Activated T-helper 17 cell treated with anti-CD3 and anti-CD28 coated beads, Interleukin-2, amount 50 U/mL, for 72 hours (primary cell): ENCODE measurements at regions not wholly inside any gene's neighbourhood (a gene's known extent, or its start where the extent isn't known, plus 50 kb on each side); places are given as distances from the start of the nearest gene placed in this dataset.
"Not testable (repeated sequence)": the region's sequence is repeated elsewhere in the genome, so short reads cannot be mapped to it uniquely, and the experiment has no call there.

Experiments used
- ATAC-seq: fragments of 150-1000 bp; cut with Tn5 transposase; replicated peaks from 2 replicates; pipeline ENCODE4 v1.10.0; 2021; ENCODE audit warnings: mild to moderate bottlenecking, moderate library complexity
- H3K27ac Mint-ChIP-seq: one replicate; pipeline ENCODE4 v1.8.0; 2022; ENCODE audit warnings: mixed read lengths
- H3K27me3 Mint-ChIP-seq: one replicate; pipeline ENCODE4 v1.8.0; 2022; ENCODE audit warnings: mixed read lengths
- H3K36me3 Mint-ChIP-seq: one replicate; pipeline ENCODE4 v1.8.0; 2022; ENCODE audit warnings: low read depth, mild to moderate bottlenecking, mixed read lengths
- H3K4me1 Mint-ChIP-seq: one replicate; pipeline ENCODE4 v1.8.0; 2022; ENCODE audit warnings: mixed read lengths
- H3K4me3 Mint-ChIP-seq: one replicate; pipeline ENCODE4 v1.8.0; 2022; ENCODE audit warnings: mild to moderate bottlenecking, mixed read lengths
- H3K9me3 Mint-ChIP-seq: one replicate; pipeline ENCODE4 v1.8.0; 2022; ENCODE audit warnings: mixed read lengths

DNA sequence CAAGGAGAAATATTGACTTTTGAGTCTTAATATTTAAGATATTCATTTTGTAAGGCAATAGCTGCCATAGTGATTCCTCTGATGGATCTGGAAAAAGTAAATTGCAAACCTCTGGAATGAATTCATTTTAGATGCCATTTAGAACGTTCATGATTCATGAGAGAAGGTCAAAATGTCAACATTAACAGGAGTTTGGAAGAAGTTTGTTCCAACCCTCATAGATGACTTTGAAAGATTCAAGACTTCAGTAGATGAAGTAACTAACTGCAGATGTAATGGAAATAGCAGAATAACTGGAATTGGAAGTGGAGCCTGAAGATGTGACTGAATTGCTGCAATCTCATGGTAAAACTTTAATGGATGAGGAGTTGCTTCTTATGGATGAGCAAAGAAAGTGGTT lies 100.9 kb upstream of the CCN2 start:
- no peak for ATAC-seq
- Mint-ChIP-seq H3K27me3 (peaks cover 9% of the 10 kb centered on the region), H3K4me3 (no peak overlapping the region), H3K36me3 (no peaks in the 10 kb centered on the region), H3K9me3 (peaks cover 6% of the 10 kb centered on the region), H3K4me1 (no peaks in the 10 kb centered on the region), H3K27ac (no peak overlapping the region)

DNA sequence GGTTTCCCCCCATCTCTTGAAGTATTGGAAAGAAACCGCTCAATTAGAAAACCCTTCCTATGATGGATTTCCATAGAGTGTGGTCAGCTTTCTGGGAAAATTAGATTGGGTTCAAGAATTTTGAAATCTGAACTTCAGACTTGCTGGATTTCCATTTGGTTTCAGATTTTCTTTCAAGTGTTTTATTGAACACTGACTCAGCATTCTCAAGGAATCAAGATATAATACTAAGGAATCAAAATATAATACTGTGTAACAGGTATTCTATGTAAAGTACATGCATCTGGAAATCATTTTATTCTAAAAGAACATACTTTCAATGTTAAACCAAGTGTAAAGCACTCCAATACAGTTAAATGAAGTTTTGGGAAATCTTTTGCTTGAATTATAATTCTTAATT lies 94.7 kb upstream of the CCN2 start:
- H3K4me3 Mint-ChIP-seq = no peak overlapping the region
- no peak overlapping the region for H3K27ac Mint-ChIP-seq
- ATAC-seq = no peak
- H3K4me1 Mint-ChIP-seq = no peaks in the 10 kb centered on the region
- no peaks in the 10 kb centered on the region for H3K36me3 Mint-ChIP-seq
- H3K9me3 Mint-ChIP-seq = peaks cover 5% of the 10 kb centered on the region
- peaks cover 8% of the 10 kb centered on the region for H3K27me3 Mint-ChIP-seq

DNA sequence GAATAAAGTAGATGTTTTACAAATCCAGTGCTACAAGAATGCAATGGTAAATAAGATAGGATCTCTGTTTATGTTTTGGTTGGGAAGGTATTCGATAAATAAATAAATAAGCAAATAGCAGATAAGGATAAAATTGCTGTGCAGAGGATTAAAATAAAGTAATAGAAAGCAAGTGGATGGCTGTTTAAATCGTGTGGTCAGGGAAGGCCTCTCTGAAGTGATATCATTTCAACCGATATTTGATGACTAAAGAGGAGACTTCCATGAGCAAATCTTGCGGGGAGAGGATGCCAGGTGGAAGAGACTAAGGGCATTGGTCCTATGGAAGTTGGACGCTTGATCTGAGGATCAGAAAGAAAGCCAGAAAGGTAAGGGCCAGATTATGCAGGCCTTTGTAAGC lies 92.0 kb upstream of the CCN2 start:
- Mint-ChIP-seq H3K9me3 (peaks cover 4% of the 10 kb centered on the region), H3K27me3 (peaks cover 5% of the 10 kb centered on the region), H3K27ac (no peak overlapping the region), H3K4me1 (no peaks in the 10 kb centered on the region), H3K4me3 (no peak overlapping the region), H3K36me3 (no peaks in the 10 kb centered on the region)
- ATAC-seq = no peak

GRCh38 chr6:132041706-132042105 lies 90.5 kb upstream of the CCN2 start:
- Mint-ChIP-seq H3K27ac (no peak overlapping the region), H3K27me3 (peaks cover 4% of the 10 kb centered on the region), H3K4me1 (no peaks in the 10 kb centered on the region), H3K9me3 (peaks cover 4% of the 10 kb centered on the region), H3K4me3 (no peak overlapping the region), H3K36me3 (no peaks in the 10 kb centered on the region)
- no peak for ATAC-seq

DNA sequence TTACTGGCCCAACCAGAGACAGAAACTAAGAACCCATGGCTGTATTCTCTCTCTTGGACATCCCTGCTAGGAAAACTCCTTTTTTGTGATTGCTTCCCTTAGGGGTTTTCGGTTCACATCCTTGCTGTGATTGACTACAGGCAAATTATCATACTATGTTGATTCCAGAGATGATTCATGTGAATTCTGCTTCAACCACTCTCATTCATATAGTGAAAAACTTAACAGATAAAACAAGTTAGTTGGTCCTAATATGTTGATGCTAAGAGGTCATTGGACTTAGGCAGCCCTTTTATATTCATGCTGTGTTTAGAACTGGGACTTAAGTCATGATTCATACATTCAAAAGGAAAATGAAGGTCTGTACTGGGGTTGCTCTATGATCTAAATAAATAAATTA lies 76.9 kb upstream of the CCN2 start:
- Mint-ChIP-seq H3K27ac (no peak overlapping the region), H3K9me3 (peaks cover 5% of the 10 kb centered on the region), H3K4me1 (no peaks in the 10 kb centered on the region), H3K36me3 (no peaks in the 10 kb centered on the region), H3K27me3 (peaks cover 16% of the 10 kb centered on the region), H3K4me3 (no peak overlapping the region)
- ATAC-seq = no peak

GRCh38 chr6:132025468-132025867 lies 74.3 kb upstream of the CCN2 start:
- Mint-ChIP-seq H3K4me1 (no peaks in the 10 kb centered on the region), H3K4me3 (no peak overlapping the region), H3K27me3 (peaks cover 16% of the 10 kb centered on the region), H3K9me3 (peaks cover 5% of the 10 kb centered on the region), H3K27ac (no peak overlapping the region), H3K36me3 (no peaks in the 10 kb centered on the region)
- no peak for ATAC-seq

DNA sequence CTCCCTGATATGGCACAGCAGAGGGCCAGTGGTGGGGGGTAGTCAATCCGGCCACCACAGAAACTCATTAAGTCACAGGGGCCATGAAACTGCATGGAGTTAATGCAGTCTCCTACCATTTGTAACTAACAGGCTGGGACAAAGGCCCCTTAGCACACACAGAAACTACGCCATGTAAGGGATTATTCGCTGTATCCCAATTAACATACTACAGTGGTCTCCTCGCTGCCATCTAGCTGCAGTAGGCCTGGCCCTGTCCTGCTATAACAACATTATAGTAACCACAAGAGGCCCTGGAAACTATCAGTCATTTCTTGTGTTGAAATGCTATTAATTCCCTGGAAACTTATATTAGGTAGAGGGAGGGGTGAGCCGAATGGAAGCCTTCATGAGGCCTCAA lies 72.3 kb upstream of the CCN2 start:
- ATAC-seq = no peak
- Mint-ChIP-seq H3K4me3 (no peak overlapping the region), H3K27ac (no peak overlapping the region), H3K9me3 (peaks cover 5% of the 10 kb centered on the region), H3K27me3 (peaks cover 16% of the 10 kb centered on the region), H3K4me1 (no peaks in the 10 kb centered on the region), H3K36me3 (no peaks in the 10 kb centered on the region)

GRCh38 chr6:132021552-132022375 lies 70.6 kb upstream of the CCN2 start:
- Mint-ChIP-seq H3K4me3 (no peak overlapping the region), H3K4me1 (no peaks in the 10 kb centered on the region), H3K36me3 (no peaks in the 10 kb centered on the region), H3K27me3 (peaks cover 12% of the 10 kb centered on the region), H3K27ac (no peak overlapping the region), H3K9me3 (peaks cover 5% of the 10 kb centered on the region)
- no peak for ATAC-seq

DNA sequence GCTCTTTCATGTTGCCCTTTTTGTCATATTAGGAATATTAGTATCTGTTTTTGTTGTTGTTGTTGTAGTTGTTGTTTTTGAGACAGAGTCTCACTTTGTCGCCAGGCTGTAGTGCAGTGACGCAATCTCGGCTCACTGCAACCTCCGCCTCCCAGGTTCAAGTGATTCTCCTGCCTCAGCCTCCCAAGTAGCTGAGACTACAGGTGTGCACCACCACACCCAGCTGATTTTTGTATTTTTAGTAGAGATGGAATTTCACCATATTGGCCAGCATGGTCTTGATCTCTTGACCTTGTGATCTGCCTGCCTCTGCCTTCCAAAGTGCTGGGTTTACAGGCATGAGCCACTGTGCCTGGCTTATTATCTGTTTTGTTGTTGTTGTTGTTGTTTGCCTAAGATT lies 69.7 kb upstream of the CCN2 start:
- H3K27me3 Mint-ChIP-seq = peaks cover 12% of the 10 kb centered on the region
- not testable (repeated sequence) for H3K36me3 Mint-ChIP-seq, ATAC-seq, H3K4me3 Mint-ChIP-seq, H3K9me3 Mint-ChIP-seq, H3K4me1 Mint-ChIP-seq, H3K27ac Mint-ChIP-seq

DNA sequence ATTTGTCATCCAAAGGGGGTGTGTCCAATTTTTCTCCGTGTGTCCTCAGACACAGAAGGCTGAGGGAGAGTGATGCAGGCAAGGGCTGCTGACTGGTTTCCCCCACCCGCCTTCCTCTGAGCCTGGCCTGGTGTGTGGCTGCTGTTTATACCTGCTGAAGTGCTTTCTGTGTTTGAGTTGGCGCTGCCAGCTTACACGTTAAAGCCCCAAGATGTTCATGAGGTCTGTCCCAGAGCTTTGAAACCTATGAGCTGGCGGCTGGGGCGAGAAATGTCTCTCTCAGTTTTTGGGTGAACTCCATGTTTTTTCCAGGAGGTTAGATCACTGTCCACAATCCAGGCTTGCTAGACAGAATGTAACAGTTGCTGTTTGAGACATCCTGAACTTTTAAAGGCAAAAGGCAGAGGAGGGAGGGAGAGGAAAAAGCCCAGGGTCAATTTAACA lies 69.0 kb upstream of the CCN2 start:
- ATAC-seq = no peak
- peaks cover 7% of the 10 kb centered on the region for H3K27me3 Mint-ChIP-seq

DNA sequence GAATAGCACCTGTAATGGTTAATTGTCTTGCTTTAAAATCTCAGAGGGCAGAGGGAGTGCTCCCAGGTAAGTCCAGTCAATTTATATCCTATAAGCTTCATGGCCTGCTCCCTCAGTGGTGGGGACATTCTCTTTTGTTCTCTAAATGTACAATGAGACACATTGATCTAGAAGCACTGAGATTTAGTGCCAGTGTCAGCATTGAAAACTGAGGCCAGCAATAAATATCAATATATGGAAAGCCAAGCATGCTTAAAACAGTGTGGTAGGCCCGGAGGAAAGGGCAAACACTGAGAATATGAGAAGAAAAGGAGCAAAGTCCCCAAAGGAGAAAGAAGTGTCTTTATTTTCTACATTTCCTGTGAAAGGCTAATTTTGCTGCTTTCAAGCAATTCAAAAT lies 68.4 kb upstream of the CCN2 start:
- Mint-ChIP-seq H3K27ac (no peak overlapping the region), H3K36me3 (no peaks in the 10 kb centered on the region), H3K4me3 (no peak overlapping the region), H3K9me3 (peaks cover 4% of the 10 kb centered on the region), H3K27me3 (peaks cover 9% of the 10 kb centered on the region), H3K4me1 (no peaks in the 10 kb centered on the region)
- no peak for ATAC-seq

More for the DNA sequence above, 69.0 kb upstream of the CCN2 start:
- H3K4me3 Mint-ChIP-seq = no peak overlapping the region
- H3K27ac Mint-ChIP-seq = no peak overlapping the region
- H3K4me1 Mint-ChIP-seq = no peaks in the 10 kb centered on the region
- no peaks in the 10 kb centered on the region for H3K36me3 Mint-ChIP-seq
- peaks cover 5% of the 10 kb centered on the region for H3K9me3 Mint-ChIP-seq

- ATAC-seq = no peak
- Mint-ChIP-seq H3K27ac (no peak overlapping the region), H3K36me3 (no peaks in the 10 kb centered on the region), H3K27me3 (peaks cover 12% of the 10 kb centered on the region), H3K4me1 (no peaks in the 10 kb centered on the region), H3K9me3 (no peaks in the 10 kb centered on the region), H3K4me3 (no peak overlapping the region)
Observed at GRCh38 chr6:132017942-132018341, 66.8 kb upstream of the CCN2 start.

GRCh38 chr6:132016396-132016795 lies 65.2 kb upstream of the CCN2 start:
- no peak for ATAC-seq
- no peak overlapping the region for H3K4me3 Mint-ChIP-seq
- peaks cover 12% of the 10 kb centered on the region for H3K27me3 Mint-ChIP-seq
- no peaks in the 10 kb centered on the region for H3K4me1 Mint-ChIP-seq
- H3K9me3 Mint-ChIP-seq = no peaks in the 10 kb centered on the region
- no peaks in the 10 kb centered on the region for H3K36me3 Mint-ChIP-seq
- no peak overlapping the region for H3K27ac Mint-ChIP-seq

GRCh38 chr6:132011582-132011981 lies 60.4 kb upstream of the CCN2 start:
- ATAC-seq = no peak
- Mint-ChIP-seq H3K4me1 (no peaks in the 10 kb centered on the region), H3K27me3 (peaks cover 9% of the 10 kb centered on the region), H3K9me3 (no peaks in the 10 kb centered on the region), H3K36me3 (no peaks in the 10 kb centered on the region), H3K27ac (no peak overlapping the region), H3K4me3 (no peak overlapping the region)

- no peak overlapping the region for H3K27ac Mint-ChIP-seq
- no peak overlapping the region for H3K4me3 Mint-ChIP-seq
- H3K36me3 Mint-ChIP-seq = no peaks in the 10 kb centered on the region
- H3K4me1 Mint-ChIP-seq = no peaks in the 10 kb centered on the region
- H3K27me3 Mint-ChIP-seq = peaks cover 6% of the 10 kb centered on the region
- peaks cover 3% of the 10 kb centered on the region for H3K9me3 Mint-ChIP-seq
- ATAC-seq = no peak
Observed at GRCh38 chr6:132009175-132009574, 58.0 kb upstream of the CCN2 start.
